ENCODE measurements at regions not wholly inside any gene's neighbourhood (a gene's known extent, or its start where the extent isn't known, plus 50 kb on each side); places are given as distances from the start of the nearest gene placed in this dataset.

DNA sequence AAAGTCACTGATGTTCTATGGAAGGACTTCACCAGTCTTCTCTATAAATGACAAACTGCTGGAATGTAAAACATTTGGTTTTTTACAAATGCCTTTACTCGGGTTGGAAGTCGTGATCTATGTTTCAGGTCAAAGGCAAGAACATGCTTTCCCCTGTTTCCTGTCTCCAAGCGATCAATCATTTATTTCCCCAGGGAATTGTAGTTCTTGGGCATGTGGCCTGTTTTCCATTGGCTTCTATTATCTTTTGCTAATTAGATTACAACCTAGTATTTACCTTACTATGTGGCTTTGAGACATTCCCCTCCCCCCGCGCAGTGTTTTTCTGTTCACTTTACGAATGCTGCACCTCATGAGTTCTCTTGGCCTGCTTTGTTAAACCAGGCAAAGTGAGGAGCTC, 684.2 kb downstream of the EPHA4 start:
- no peak for FAIRE-seq
- DNase-seq (ENCODE audit: insufficient read length, low spot score), result no peak
- TF ChIP-seq POLR2A (IDR thresholded peaks at IDR 0.05; ENCODE audit: low read depth, low read length), result no peak
- no peak for TF ChIP-seq POU2F2 (IDR thresholded peaks at IDR 0.05; ENCODE audit: low read depth, low read length)
- TF ChIP-seq SPI1 (IDR thresholded peaks at IDR 0.05; ENCODE audit: low read depth, low read length), result no peak
- TF ChIP-seq TAF1 (IDR thresholded peaks at IDR 0.05; ENCODE audit: low read depth, low read length), result no peak
- no peak for TF ChIP-seq POLR2AphosphoS5 (IDR thresholded peaks at IDR 0.05; ENCODE audit: low read depth, low read length)
- no peak for TF ChIP-seq PAX5 (IDR thresholded peaks at IDR 0.05; ENCODE audit: insufficient read depth, low read length, severe bottlenecking)

DNA sequence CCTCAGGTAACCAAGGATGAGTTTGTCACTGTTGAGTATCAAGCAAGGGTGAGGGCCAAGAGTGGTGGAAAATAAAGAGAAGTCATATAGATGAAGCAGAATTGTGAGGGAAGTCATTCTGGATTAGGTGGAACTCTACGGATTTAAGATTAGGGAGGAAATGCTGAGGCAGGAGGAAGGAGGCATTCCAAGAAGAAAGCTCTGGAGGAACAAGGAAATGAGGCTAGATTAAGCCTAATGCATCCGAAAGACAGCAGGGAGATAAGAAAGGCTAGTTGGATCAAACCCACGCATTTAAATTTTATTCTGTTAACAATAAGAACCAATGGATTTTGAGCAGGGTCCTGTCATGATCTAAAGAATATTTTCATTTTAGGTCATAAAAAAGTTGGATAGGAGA, 681.2 kb downstream of the EPHA4 start:
- no peak for DNase-seq (ENCODE audit: insufficient read length, low spot score)
- no peak for FAIRE-seq
- TF ChIP-seq SPI1 (IDR thresholded peaks at IDR 0.05; ENCODE audit: low read depth, low read length) (no peak), TAF1 (IDR thresholded peaks at IDR 0.05; ENCODE audit: low read depth, low read length) (no peak), POLR2AphosphoS5 (IDR thresholded peaks at IDR 0.05; ENCODE audit: low read depth, low read length) (no peak), POLR2A (IDR thresholded peaks at IDR 0.05; ENCODE audit: low read depth, low read length) (no peak), PAX5 (IDR thresholded peaks at IDR 0.05; ENCODE audit: insufficient read depth, low read length, severe bottlenecking) (no peak), POU2F2 (IDR thresholded peaks at IDR 0.05; ENCODE audit: low read depth, low read length) (no peak)

DNA sequence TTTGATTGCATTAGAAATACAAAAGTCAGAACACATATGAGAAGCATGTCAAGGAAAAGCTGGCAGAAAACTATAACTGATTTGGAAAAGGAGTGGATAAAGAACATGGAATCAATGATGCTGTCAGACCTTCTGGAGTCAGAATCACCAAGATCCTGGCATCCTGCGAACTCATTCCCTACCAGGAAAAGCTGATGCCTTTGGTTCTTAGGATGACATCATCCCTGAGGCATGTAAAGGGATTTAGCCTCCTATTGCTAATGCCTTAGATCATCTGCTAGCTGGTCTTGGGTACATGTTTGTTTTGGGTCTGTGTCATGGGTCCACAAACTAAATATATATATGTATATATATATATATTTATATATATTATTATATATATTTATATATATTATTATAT, 680.7 kb downstream of the EPHA4 start:
- TF ChIP-seq POU2F2 (IDR thresholded peaks at IDR 0.05; ENCODE audit: low read depth, low read length) (no peak), POLR2AphosphoS5 (IDR thresholded peaks at IDR 0.05; ENCODE audit: low read depth, low read length) (no peak), TAF1 (IDR thresholded peaks at IDR 0.05; ENCODE audit: low read depth, low read length) (no peak), PAX5 (IDR thresholded peaks at IDR 0.05; ENCODE audit: insufficient read depth, low read length, severe bottlenecking) (no peak), SPI1 (IDR thresholded peaks at IDR 0.05; ENCODE audit: low read depth, low read length) (no peak), POLR2A (IDR thresholded peaks at IDR 0.05; ENCODE audit: low read depth, low read length) (no peak)

DNA sequence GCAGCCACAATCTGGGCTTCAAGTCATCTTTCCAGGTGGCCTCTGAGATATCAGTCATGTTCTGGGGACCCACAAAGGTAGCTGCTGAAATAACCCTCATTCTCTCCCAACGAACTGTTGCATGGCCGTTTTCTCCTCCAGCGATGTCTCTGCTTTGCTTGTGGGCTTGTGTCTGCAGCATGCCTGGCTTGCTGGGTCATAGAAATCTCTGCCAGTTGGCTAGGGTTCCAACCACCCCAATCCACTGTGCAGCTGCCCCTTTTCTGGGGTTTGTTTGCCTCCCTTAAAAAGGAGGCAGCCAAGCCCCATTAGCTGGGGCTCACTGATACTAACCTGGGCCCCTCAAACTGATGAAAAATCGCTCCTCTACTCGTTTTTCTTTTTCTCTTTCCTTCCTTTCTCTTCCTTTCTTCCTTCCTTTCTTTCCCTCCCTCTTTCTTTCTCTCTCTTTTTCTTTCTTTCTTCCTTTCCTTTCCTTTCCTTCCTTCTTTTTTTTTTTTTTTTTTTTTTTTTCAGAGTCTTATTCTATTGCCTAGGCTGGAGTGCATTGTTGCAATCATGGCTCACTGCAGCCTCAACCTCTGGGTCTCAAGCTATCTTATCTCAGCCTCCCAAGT, 680.0 kb downstream of the EPHA4 start:
- DNase-seq (ENCODE audit: insufficient read length, low spot score) (no peak), FAIRE-seq (no peak)
- TF ChIP-seq TAF1 (IDR thresholded peaks at IDR 0.05; ENCODE audit: low read depth, low read length) (no peak), POU2F2 (IDR thresholded peaks at IDR 0.05; ENCODE audit: low read depth, low read length) (no peak), PAX5 (IDR thresholded peaks at IDR 0.05; ENCODE audit: insufficient read depth, low read length, severe bottlenecking) (no peak), POLR2AphosphoS5 (IDR thresholded peaks at IDR 0.05; ENCODE audit: low read depth, low read length) (no peak), SPI1 (IDR thresholded peaks at IDR 0.05; ENCODE audit: low read depth, low read length) (no peak), POLR2A (IDR thresholded peaks at IDR 0.05; ENCODE audit: low read depth, low read length) (no peak)

More for the DNA sequence above, 680.7 kb downstream of the EPHA4 start:
- FAIRE-seq (no peak), DNase-seq (ENCODE audit: insufficient read length, low spot score) (no peak)

DNA sequence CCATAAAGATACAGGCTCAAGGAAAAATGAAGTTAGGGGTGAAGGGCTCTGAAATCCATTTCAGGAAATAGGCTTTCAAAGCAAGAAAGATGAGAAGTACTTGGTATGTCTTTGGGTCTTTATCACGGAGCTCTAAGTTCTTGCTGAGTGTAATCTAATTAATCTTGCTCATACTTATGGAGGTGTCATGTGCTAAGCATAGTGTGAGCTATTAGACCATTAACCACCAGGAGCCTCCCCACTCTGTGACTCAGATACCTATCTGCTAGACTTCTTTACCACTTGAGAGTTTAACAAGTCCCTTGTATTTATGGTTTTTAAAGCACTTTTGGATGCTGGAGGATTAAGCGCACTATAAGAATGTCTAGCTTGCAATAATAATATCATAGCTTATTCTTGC, 678.7 kb downstream of the EPHA4 start:
- FAIRE-seq (no peak), DNase-seq (ENCODE audit: insufficient read length, low spot score) (no peak)
- TF ChIP-seq SPI1 (IDR thresholded peaks at IDR 0.05; ENCODE audit: low read depth, low read length), result no peak
- no peak for TF ChIP-seq POU2F2 (IDR thresholded peaks at IDR 0.05; ENCODE audit: low read depth, low read length)
- TF ChIP-seq POLR2AphosphoS5 (IDR thresholded peaks at IDR 0.05; ENCODE audit: low read depth, low read length), result no peak
- no peak for TF ChIP-seq TAF1 (IDR thresholded peaks at IDR 0.05; ENCODE audit: low read depth, low read length)
- no peak for TF ChIP-seq POLR2A (IDR thresholded peaks at IDR 0.05; ENCODE audit: low read depth, low read length)
- no peak for TF ChIP-seq PAX5 (IDR thresholded peaks at IDR 0.05; ENCODE audit: insufficient read depth, low read length, severe bottlenecking)

DNA sequence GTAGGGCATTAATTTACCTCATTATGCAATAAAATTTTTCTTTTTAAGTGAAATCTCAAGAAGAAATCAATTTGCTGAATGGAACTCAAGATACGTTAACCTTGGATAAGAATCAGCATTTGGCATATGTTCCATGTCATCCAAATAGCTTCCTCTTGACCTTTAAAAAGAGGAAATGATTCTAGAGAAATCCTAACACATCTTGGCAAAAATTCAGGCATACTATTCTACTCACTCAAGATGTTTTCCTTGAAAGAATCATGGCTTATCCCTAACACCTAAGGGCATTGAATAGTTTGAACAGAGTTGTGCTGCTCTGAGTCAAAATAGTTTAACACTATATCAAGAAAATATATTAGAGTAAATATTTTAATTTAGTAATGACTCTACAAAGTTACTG, 678.0 kb downstream of the EPHA4 start:
- DNase-seq (ENCODE audit: insufficient read length, low spot score) (no peak), FAIRE-seq (no peak)
- TF ChIP-seq POLR2A (IDR thresholded peaks at IDR 0.05; ENCODE audit: low read depth, low read length), result no peak
- no peak for TF ChIP-seq SPI1 (IDR thresholded peaks at IDR 0.05; ENCODE audit: low read depth, low read length)
- TF ChIP-seq POU2F2 (IDR thresholded peaks at IDR 0.05; ENCODE audit: low read depth, low read length), result no peak
- TF ChIP-seq POLR2AphosphoS5 (IDR thresholded peaks at IDR 0.05; ENCODE audit: low read depth, low read length), result no peak
- TF ChIP-seq PAX5 (IDR thresholded peaks at IDR 0.05; ENCODE audit: insufficient read depth, low read length, severe bottlenecking), result no peak
- TF ChIP-seq TAF1 (IDR thresholded peaks at IDR 0.05; ENCODE audit: low read depth, low read length), result no peak

DNA sequence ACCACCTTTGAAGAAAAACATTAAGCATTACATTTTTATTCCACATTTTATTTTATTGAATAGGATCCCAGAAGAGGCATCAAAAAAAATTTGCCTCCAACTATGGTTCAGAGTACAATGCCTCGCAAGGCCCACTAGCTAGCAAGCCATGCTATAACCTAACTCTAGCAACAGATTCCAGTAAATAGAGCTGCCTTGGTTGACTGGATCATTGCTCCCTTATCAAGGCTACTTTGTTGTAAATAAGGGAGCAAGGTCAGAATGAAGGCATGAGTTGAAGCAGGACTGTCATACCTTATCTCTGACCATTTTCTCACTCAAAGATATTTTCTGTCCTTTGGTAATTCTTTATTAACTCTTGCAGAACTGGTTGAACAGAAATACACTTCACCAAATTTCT, 672.6 kb downstream of the EPHA4 start:
- DNase-seq (ENCODE audit: insufficient read length, low spot score) (no peak), FAIRE-seq (no peak)
- TF ChIP-seq SPI1 (IDR thresholded peaks at IDR 0.05; ENCODE audit: low read depth, low read length), result no peak
- TF ChIP-seq POU2F2 (IDR thresholded peaks at IDR 0.05; ENCODE audit: low read depth, low read length), result no peak
- no peak for TF ChIP-seq POLR2A (IDR thresholded peaks at IDR 0.05; ENCODE audit: low read depth, low read length)
- no peak for TF ChIP-seq POLR2AphosphoS5 (IDR thresholded peaks at IDR 0.05; ENCODE audit: low read depth, low read length)
- TF ChIP-seq PAX5 (IDR thresholded peaks at IDR 0.05; ENCODE audit: insufficient read depth, low read length, severe bottlenecking), result no peak
- TF ChIP-seq TAF1 (IDR thresholded peaks at IDR 0.05; ENCODE audit: low read depth, low read length), result no peak

DNA sequence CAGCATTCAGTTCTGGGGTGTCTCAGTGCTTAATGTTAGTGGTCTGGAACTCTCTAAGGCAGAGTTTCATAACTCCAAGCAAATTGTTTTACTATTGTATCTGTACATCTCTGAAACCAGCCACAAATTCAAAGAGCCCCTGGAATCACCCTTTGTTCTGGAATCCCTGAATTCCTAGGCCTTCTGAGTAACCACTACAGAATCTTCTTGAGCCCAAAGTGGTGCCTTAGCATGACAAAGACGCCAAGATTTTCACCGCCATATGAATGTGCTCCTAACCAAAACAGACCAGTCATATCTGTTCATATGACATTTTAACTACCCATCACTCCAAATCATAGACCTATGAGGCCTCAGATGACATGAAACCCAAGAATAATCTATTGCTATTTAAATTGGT, 668.1 kb downstream of the EPHA4 start:
- FAIRE-seq, result no peak
- DNase-seq (ENCODE audit: insufficient read length, low spot score), result no peak
- no peak for TF ChIP-seq POU2F2 (IDR thresholded peaks at IDR 0.05; ENCODE audit: low read depth, low read length)
- TF ChIP-seq TAF1 (IDR thresholded peaks at IDR 0.05; ENCODE audit: low read depth, low read length), result no peak
- TF ChIP-seq PAX5 (IDR thresholded peaks at IDR 0.05; ENCODE audit: insufficient read depth, low read length, severe bottlenecking), result no peak
- no peak for TF ChIP-seq POLR2AphosphoS5 (IDR thresholded peaks at IDR 0.05; ENCODE audit: low read depth, low read length)
- no peak for TF ChIP-seq POLR2A (IDR thresholded peaks at IDR 0.05; ENCODE audit: low read depth, low read length)
- no peak for TF ChIP-seq SPI1 (IDR thresholded peaks at IDR 0.05; ENCODE audit: low read depth, low read length)

DNA sequence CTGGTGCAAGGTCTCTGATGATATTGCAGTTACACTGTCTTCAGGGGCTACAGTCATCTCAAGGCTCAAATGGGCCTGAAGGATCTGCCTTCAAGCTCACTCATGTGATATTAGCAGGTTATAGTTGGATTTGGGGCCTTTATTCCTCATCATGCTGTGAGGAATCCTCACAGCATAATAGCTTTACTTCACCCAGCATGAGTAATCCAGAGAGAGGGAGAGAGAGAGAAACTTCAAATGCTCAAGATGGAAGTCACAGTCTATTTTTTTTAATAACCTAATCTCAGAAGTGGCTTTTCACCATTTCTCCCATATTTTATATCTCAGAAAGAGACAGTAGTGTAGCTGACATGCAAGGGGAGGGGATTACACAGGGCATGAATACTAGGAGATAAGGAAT, 658.7 kb downstream of the EPHA4 start:
- FAIRE-seq (no peak), DNase-seq (ENCODE audit: insufficient read length, low spot score) (no peak)
- TF ChIP-seq POU2F2 (IDR thresholded peaks at IDR 0.05; ENCODE audit: low read depth, low read length), result no peak
- TF ChIP-seq PAX5 (IDR thresholded peaks at IDR 0.05; ENCODE audit: insufficient read depth, low read length, severe bottlenecking), result no peak
- TF ChIP-seq POLR2A (IDR thresholded peaks at IDR 0.05; ENCODE audit: low read depth, low read length), result no peak
- TF ChIP-seq TAF1 (IDR thresholded peaks at IDR 0.05; ENCODE audit: low read depth, low read length), result no peak
- no peak for TF ChIP-seq SPI1 (IDR thresholded peaks at IDR 0.05; ENCODE audit: low read depth, low read length)
- no peak for TF ChIP-seq POLR2AphosphoS5 (IDR thresholded peaks at IDR 0.05; ENCODE audit: low read depth, low read length)
